Stomach smooth muscle (tissue), 2 donors: ENCODE measurements at regions not wholly inside any gene's neighbourhood (a gene's known extent, or its start where the extent isn't known, plus 50 kb on each side); places are given as distances from the start of the nearest gene placed in this dataset.
"Not testable (repeated sequence)": the region's sequence is repeated elsewhere in the genome, so short reads cannot be mapped to it uniquely, and the experiment has no call there.

Experiments
- H3K27ac ChIP-seq: one replicate; pipeline ENCODE4 v1.7.0; 2013; ENCODE audit warnings: mild to moderate bottlenecking, low read length, inconsistent platforms
- H3K27me3 ChIP-seq, 2 donors: one replicate each; pipeline ENCODE4 v1.7.0; 2013; ENCODE audit warnings: low read length in 2 of 2; ENCODE audit not compliant: insufficient read depth in 2 of 2, control insufficient read depth in 1 of 2
- H3K36me3 ChIP-seq, 2 donors: one replicate each; pipeline ENCODE4 v1.7.0; 2013; ENCODE audit warnings: low read length in 2 of 2; ENCODE audit not compliant: control insufficient read depth in 2 of 2, insufficient read depth in 2 of 2
- H3K4me1 ChIP-seq: one replicate; pipeline ENCODE4 v1.7.0; 2013; ENCODE audit warnings: low read length; ENCODE audit not compliant: control insufficient read depth, insufficient read depth
- H3K4me3 ChIP-seq, 2 donors: one replicate each; pipeline ENCODE4 v1.7.0; 2013; ENCODE audit warnings: low read length in 2 of 2
- H3K9ac ChIP-seq, 2 donors: one replicate each; pipeline ENCODE4 v1.7.0; 2013; ENCODE audit warnings: low read length in 2 of 2, mild to moderate bottlenecking in 1 of 2
- H3K9me3 ChIP-seq, 2 donors: one replicate each; pipeline ENCODE4 v1.7.0; 2013; ENCODE audit warnings: low read length in 2 of 2; ENCODE audit not compliant: control insufficient read depth in 2 of 2
- donor health status: healthy.
- donor health status: Pancreatic carcinoma.

DNA sequence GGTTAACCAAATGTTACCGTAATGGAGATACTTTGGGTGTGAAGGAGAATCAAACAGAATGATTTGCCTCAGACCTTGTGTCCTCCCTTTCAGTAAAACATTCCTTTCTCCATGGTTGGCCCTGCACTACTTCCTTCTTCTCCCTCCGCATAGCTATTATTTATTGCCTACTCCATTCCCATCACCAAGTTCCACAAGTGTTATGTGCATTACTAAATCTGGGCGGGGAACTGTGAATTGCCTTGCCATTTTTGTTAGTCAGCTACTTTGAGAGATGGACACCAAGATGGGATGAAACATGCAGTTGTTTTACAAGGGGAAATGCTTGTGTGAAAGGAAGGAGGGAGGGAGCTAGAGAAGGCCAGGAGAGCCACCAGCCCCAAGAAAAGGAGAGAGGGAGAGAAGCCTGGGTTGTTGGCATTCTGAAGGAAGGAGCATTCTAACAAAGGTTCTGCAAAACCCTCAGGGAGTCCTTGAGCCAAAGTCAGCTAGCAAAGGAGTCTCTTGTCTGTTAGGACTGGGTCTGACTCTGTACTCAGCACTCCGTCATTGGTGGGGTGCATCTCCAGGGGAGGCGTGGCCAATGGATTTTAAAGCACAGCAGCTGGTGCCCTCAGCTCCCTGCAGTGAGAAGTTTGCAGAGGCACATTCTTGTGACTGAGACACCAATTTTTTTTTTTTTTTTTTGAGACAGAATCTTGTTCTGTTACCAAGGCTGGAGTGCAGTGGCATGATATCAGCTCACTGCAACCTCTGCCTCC, 83.6 kb upstream of the CHD6 start:
- Histone ChIP-seq H3K4me1 (no peaks in the 10 kb centered on the region), H3K27ac (no peak overlapping the region), H3K9me3 (no peaks in the 10 kb centered on the region), H3K27me3 (no peaks in the 10 kb centered on the region), H3K36me3 (no peaks in the 10 kb centered on the region), H3K4me3 (no peak overlapping the region), H3K9ac (no peak overlapping the region)

DNA sequence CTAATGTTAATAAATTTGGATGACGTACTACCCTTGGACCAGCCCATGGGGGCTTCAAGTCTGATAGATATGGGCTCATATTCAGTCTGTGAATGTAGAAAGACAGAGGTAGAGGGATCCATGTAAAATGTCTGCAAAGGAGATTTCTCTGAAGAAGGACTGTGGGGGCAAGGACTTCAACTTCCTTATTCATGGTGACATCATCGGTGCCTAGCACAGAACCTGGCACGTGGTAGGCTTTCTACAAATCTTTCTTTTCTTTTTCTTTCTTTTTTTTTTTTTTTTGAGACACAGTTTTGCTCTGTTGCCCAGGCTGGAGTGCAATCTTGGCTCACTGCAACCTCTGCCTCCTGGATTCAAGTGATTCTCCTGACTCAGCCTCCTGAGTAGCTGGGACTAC, 81.5 kb upstream of the CHD6 start:
- H3K27ac ChIP-seq, H3K27me3 ChIP-seq, H3K9me3 ChIP-seq, H3K36me3 ChIP-seq, H3K4me3 ChIP-seq, H3K4me1 ChIP-seq, H3K9ac ChIP-seq: not testable (repeated sequence)

DNA sequence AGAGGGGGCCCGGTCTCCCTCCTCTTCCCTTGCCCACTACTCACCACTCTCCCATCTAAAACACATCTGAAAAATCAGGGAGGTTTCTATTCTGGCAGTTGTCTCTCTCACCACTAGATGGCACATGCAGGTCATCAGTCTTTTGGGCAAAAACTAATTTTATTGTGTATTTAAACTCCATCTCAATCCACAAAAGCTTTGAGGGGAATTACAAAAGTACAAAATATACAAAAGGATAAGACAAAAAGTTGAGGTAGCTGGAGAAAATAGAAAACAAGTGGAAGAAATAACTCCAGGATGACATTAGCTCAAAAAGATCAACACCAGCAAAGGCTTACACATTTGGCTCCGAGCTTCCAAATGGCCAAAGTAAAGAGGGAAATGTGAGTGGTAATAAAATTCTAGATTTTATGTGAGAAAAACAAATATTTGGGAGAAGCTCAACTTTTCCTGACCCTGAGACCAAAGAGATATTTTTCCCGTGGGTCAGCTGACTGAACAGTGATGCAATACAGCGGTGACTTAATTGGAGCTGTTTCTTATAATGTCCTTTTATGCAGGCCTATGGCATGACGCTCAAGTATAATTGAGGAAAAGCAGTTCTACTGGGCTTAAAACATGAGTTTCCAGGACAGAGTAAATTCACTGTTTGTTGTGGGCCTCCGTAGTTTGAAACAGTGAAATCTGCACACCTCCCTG, 79.8 kb upstream of the CHD6 start:
- Histone ChIP-seq H3K9ac (no peak overlapping the region), H3K9me3 (no peaks in the 10 kb centered on the region), H3K27me3 (no peaks in the 10 kb centered on the region), H3K4me1 (no peaks in the 10 kb centered on the region), H3K4me3 (no peak overlapping the region), H3K27ac (no peak overlapping the region), H3K36me3 (no peaks in the 10 kb centered on the region)

DNA sequence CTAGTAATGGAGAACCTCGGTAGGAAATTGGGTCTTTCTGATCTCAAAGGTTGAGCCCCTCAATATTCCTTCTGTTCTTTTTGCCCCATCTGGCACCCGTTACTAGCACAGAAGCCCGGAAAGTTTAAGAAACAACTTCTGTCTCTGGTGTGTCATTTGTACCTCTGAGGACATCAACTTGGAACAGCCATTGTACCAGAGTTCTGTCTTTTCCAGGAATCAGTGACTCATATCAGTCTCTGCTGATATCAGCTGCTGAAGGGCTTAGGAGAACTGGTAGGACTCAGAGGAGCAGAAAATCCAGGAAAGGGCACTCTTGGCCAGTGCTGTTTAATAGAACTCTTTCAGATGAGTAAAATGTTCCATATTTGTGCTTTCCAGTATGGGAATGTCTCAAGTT, 78.3 kb upstream of the CHD6 start:
- Histone ChIP-seq H3K9me3 (no peaks in the 10 kb centered on the region), H3K36me3 (no peaks in the 10 kb centered on the region), H3K9ac (no peak overlapping the region), H3K4me1 (peaks cover 6% of the 10 kb centered on the region), H3K27ac (no peak overlapping the region), H3K4me3 (no peak overlapping the region), H3K27me3 (no peaks in the 10 kb centered on the region)

DNA sequence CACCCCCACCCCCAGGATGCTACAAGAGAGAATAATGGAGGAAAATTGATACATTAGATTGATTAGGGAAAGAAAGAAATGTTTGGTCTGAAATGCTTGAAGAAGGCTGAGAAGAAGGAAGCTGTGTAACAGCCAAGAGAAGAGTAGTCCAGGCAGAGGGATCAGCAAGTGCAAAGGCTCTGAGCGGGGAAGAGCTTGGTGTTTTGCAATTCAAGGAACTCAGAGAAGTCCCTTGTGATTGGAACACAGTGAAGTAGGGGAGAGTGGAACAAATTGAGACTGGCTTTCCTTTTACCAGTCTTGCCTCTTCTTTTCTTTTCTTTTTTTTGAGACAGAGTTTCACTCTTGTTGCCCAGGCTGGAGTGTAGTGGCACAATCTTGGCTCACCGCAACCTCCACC, 76.6 kb upstream of the CHD6 start:
- H3K27ac ChIP-seq, result no peak overlapping the region
- H3K9ac ChIP-seq, result no peak overlapping the region

DNA sequence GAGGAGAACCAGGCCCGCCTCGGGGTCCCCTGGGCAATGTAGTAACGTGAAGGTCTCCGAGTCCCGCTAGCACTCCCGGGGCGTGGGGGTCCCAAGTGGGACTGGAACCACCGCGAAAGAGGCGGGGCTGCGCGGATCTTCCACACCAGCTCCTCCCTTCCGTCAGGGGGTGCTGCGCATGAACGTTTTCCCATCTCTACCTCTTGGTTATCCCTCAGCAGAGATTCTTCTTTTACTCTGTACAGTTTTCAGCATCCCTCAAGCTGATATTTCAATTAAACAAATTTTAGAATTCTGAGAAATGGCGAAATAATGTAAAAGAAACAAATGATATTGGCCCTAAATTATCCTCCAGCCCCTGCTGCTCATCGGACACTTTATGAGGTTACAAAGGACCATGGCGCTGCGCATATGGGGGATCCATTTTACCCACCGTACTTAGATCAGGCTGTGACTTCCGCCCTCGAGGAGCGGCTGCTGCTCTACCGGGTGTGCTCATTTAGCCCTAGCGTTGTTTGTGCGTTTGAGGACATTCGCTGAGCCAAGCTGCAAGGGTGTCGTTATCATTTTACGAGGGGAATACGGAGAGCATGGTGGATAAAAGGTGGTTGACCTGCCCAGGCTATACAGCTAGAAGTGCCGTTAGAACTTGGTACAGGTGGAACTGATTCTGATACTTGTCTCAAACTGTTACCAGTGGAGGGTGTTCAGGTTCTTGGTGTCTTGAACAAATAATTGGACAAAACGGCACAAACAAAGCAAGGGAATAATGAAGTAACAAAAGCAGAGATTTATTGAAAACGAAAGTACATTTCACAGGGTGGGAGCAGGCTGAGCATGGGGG, 75.2 kb upstream of the CHD6 start:
- no peaks in the 10 kb centered on the region for H3K9me3 ChIP-seq

More for the DNA sequence above, 76.6 kb upstream of the CHD6 start:
- Histone ChIP-seq H3K9me3 (no peaks in the 10 kb centered on the region), H3K36me3 (no peaks in the 10 kb centered on the region), H3K4me3 (peak overlapping the region in 1 of 2 donors; percentile 8), H3K4me1 (peaks cover 6% of the 10 kb centered on the region), H3K27me3 (no peaks in the 10 kb centered on the region)

DNA sequence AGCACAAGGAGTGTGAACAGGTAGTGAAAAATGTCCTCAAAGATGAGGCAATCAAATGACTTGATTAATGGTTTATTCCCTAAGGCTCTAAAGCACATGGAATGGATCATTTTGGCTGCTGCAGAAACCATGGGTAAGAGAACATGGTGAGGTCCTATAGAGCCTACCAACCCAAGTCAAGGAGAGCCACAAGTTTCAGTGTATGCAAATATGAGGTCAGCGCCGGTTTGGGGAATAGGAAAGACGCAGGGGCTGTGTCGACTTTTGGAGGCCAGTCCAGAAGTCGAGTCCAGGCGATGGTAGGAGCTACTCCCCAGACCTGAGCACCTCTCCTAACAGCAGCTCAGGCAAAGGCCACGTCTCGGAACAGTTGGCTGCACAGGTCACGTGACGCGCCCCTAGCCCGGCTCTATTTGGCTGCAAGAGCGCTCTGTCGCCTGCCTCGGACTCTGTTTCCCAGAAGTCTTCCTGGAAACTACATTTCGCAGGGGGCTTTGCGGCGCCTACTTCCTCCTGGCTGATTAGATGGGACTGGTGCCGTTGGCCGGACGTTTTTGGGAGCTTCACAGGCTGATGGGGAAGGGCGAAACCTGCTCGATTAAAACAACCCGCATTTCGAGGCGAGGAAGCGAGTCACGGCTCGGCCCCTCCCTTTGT, 74.4 kb upstream of the CHD6 start:
- peak overlapping the region; percentile 93 for H3K27ac ChIP-seq
- H3K9me3 ChIP-seq, result no peaks in the 10 kb centered on the region
- H3K4me1 ChIP-seq, result peaks cover 6% of the 10 kb centered on the region
- H3K36me3 ChIP-seq, result no peaks in the 10 kb centered on the region
- peak overlapping the region; percentile 95 to 96 for H3K4me3 ChIP-seq
- no peaks in the 10 kb centered on the region for H3K27me3 ChIP-seq
- peak overlapping the region; percentile 79 to 95 for H3K9ac ChIP-seq

More for the DNA sequence above, 75.2 kb upstream of the CHD6 start:
- no peaks in the 10 kb centered on the region for H3K36me3 ChIP-seq
- peak overlapping the region; percentile 79 to 95 for H3K9ac ChIP-seq
- H3K27ac ChIP-seq, result peak overlapping the region; percentile 93
- peaks cover 6% of the 10 kb centered on the region for H3K4me1 ChIP-seq
- peak overlapping the region; percentile 95 to 96 for H3K4me3 ChIP-seq
- no peaks in the 10 kb centered on the region for H3K27me3 ChIP-seq

DNA sequence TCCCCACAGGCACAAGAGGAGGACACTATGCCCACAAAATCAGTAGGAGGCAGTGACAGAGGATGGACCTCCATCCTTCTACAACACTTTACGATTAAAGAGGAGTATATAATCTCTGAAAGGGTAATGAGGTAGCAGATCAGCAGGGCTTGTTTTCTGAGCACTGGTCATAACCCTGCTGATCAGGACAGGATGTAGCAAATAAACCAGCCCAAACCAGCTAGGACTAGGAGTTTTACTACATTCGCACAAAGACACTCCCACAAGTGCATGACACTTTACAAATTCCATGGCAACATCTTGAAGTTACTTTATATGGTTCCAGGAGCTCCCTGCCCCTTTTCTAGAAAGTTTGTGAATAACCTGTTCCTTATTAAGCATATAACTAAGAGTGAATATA, 73.3 kb upstream of the CHD6 start:
- Histone ChIP-seq H3K27ac (no peak overlapping the region), H3K4me1 (peaks cover 6% of the 10 kb centered on the region), H3K4me3 (no peak overlapping the region), H3K9me3 (no peaks in the 10 kb centered on the region), H3K36me3 (no peaks in the 10 kb centered on the region), H3K27me3 (no peaks in the 10 kb centered on the region), H3K9ac (no peak overlapping the region)

DNA sequence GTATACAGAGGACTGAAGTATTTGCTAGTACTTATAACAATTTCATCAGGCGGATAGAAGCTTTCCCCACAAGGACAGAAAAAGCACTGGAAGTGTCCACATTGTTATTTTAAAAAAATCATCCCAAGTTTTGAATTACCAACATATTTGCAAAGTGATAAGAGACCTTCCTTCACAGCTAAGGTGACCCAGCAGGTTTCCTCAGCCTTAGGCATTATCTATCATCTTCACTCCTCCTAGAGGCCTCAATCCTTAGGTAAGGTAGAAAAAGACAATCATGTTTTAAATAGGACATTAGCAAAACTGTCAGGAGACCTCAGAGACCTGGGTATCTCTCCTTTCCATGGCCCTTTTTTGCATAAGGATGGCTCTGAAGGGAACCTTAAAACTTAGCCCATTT, 72.5 kb upstream of the CHD6 start:
- Histone ChIP-seq H3K36me3 (no peaks in the 10 kb centered on the region), H3K4me3 (no peak overlapping the region), H3K27me3 (no peaks in the 10 kb centered on the region), H3K9me3 (no peaks in the 10 kb centered on the region), H3K27ac (no peak overlapping the region), H3K9ac (no peak overlapping the region), H3K4me1 (peaks cover 6% of the 10 kb centered on the region)

DNA sequence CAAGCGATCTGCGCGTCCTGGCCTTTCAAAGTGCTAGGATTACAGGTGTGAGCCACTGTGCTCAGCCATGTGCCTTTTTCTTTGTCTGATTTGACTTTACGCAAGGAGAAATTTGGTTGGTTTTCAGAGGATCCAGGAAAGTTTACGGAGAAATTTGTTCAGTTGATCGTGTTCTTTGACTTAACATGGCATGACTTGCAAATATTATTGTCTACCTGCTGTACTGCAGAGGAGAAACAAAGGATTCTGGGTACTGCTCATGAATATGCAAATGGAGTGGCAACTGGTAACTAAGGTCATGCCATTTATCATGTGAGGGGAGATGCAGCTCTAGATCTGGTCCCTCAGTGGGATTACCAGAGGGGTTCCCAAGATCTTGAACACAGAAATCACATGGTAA, 68.8 kb upstream of the CHD6 start:
- H3K9ac ChIP-seq, result no peak overlapping the region
- no peak overlapping the region for H3K27ac ChIP-seq
- H3K36me3 ChIP-seq, result no peaks in the 10 kb centered on the region
- no peaks in the 10 kb centered on the region for H3K27me3 ChIP-seq
- no peaks in the 10 kb centered on the region for H3K9me3 ChIP-seq
- no peaks in the 10 kb centered on the region for H3K4me1 ChIP-seq
- no peak overlapping the region for H3K4me3 ChIP-seq
